Fibroblast of peridontal ligament (primary cell): ENCODE measurements at regions not wholly inside any gene's neighbourhood (a gene's known extent, or its start where the extent isn't known, plus 50 kb on each side); places are given as distances from the start of the nearest gene placed in this dataset.
"Not testable (repeated sequence)": the region's sequence is repeated elsewhere in the genome, so short reads cannot be mapped to it uniquely, and the experiment has no call there.

ENCODE experiments used
- DNase-seq: peaks from one replicate; pipeline ENCODE4 v3.0.0-alpha.2; 2010; ENCODE audit errors: extremely low read depth

DNA sequence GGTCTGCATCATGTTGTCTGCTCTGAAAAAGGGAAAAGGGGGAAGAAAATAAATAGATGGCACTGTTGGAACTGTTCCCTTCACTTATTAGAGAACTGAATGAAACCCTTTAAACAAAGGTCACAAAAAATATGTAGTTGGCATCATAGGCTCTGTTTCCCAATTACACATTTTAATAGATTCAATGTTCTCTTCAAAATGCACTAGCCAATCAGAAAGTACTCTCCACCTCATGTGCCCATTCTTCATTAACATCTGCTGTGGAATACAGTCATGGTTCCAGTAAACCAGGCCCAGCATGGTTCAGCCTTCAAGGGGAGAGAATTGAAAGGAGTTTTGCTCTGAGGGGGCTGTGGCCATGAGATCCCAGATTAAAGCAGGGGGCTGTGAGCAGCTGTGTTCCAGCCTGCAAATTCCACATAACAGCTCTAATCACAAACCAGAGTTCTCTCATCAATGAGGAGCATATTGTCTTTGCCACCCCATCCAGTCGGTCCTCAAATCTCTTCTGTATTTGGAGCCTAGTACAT lies 165.9 kb upstream of the CREB1 start:
- no peak for DNase-seq

DNA sequence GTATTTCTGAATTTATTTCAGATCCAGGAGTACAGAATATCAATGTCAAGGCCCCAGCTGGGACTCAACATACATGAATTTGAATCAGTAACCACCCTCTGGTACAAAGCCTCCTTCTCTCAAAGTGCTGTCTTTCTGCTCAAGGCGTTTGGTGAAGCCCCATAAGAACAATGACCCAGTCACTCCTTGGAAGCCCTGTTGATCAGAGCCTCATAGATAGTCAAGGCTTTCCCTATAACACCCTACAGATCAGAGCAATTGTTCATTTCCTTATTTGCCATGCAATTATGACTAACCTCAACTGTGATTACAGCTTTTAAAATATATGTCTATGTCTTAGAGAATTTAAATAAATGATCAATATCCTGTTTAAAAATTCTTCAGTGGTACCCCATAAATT lies 159.1 kb upstream of the CREB1 start:
- DNase-seq, result no peak

DNA sequence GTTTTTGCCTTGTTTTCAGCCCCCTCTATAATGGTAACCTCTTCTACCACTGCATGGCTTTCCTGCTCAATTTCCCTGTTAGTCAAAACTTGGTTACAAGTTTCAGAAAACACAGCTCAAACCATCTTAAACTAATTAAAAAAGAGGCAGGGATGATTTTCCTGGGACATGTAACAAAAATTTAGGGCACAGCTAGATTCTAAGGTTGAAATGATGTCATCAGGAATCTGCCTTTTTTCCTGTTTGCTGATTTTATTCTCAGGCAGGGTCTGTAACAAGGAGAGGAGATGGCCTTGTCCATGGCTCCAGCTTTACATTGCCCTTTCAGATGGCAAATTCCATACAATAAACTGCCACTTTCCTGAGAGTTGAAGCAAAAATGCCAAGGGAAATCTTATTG lies 157.9 kb upstream of the CREB1 start:
- DNase-seq, result peak; percentile 45

- DNase-seq, result no peak
Observed at GRCh38 chr2:207372483-207372882, 157.3 kb upstream of the CREB1 start.

GRCh38 chr2:207375207-207375875 lies 154.4 kb upstream of the CREB1 start:
- no peak for DNase-seq

DNA sequence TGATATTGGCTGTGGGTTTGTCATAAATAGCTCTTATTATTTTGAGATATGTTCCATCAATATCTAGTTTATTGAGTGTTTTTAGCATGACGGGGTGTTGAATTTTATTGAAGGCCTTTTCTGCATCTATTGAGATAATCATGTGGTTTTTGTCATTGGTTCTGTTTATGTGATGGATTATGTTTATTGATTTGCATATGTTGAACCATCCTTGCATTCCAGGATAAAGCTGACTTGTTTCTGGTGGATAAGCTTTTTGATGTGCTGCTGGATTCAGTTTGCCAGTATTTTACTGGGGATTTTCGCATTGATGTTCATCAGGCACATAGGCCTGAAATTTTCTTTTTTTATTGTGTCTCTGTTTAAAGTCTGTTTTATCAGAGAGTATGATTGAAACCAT lies 151.1 kb upstream of the CREB1 start:
- DNase-seq, result not testable (repeated sequence)

DNA sequence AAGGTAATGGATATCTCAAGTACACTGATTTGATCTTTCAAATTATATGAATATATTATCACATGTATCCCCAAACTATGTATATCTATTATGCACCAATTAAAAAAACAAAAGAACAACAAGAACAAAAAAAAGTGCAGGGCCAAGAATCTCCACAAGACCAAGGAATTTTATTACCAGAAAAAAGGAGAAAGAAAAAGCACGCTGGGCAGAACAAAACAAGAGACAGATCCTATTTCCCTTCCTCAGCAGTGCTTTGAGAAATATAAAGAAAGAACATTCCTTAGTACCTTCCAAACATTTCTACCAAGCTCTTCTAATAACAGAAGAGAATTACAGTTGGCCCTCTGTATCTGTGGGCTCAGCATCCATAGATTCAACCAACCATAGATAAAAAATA lies 144.7 kb upstream of the CREB1 start:
- DNase-seq, result no peak

GRCh38 chr2:207385903-207386302 lies 143.9 kb upstream of the CREB1 start:
- DNase-seq, result peak; percentile 73

- DNase-seq, result no peak
Observed at GRCh38 chr2:207387001-207387571, 142.7 kb upstream of the CREB1 start.

DNA sequence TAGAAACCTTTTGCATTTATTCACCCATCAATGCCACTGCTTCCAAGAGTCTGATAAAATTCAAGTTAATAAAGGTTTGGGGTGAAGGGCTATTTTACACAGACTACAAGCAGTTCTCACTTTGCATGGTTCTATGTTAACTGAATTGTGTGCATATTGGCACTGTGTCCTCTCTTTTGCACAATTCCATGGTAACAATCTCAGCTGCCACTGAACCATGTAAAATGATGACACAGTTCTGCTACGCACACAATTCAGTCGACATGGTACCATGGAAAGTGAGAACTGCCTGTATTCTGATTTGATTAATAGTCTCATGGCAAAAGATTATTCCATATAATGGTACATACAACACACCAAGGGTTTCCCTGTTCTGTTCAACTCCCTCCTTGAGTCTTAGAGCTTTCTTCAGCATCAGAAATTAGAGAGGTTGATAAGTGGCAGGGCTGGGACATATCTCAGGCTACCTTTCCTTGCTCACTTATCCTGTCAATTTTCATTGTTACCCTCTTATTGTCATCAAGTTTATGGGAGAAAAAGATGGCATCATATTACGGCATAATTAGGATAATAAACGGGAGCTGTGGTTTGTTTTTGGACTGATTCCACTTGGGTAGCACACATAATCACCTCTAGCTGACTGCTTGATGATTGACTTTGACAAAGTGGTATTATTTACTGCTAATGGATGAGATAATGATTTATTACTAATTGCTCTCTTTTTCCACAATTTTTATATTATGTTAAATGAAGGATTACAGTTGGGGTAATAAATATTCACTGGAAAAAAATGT lies 139.3 kb upstream of the CREB1 start:
- DNase-seq, result no peak

DNA sequence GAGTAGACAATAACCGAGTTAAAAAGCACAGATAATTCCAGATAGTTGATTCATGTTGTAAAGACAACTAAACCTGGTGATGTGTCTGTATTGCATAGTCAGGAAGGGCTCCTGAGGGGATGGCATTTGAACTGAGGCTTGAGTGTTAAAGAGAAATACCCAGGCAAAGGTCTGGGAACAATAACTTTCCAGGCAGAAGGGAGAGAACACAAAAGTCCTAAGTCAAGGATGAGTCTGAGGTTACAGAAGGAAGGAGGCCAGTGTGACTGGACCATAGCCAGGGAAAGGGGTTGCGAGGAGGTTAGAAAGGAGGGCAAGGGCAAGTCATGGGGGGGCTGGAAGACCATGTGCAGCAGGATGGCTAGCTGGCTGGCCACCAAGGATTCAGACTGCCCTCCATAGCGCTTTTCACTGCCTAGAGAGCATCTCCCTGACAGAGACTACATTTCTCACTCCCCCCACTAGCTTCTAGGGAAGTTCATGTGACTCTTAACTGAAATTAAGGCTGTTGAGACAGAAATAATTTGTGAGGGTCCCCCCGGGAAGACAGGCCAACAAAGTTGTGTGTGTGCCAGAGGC lies 135.5 kb upstream of the CREB1 start:
- no peak for DNase-seq

DNA sequence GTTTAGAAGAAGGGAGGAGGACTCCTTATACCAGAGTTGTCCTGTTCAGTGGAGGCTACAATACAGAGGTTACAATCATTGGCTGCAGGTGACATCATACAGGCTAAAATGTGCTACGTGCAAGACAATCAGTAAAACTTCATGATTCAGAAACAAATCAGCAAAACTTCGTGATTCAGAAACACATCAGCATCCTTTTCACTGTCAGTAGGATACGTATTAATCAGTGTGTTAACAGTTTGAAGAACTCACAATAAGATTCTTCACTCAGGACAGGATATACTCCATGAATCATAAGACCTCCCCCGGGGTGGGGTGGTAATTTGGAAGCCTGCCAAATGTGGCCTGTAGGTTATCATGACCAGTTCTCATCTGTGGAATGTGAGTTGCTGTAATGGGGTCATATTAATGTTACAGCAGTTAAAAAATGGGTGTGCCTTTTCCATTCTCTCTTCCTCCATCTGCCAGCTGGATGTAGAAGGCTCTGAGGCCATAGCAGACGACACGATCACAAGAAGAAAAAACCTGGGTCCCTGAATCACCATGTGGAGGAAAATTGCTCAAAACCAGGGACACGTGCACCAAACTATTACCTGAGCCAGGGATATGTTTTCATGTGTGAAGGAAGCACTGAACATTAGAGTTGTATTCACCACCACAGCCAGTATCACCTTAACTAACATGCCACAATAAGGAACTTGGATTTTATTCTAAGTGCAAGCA lies 134.8 kb upstream of the CREB1 start:
- DNase-seq, result peak; percentile 88

GRCh38 chr2:207395535-207396251 lies 134.1 kb upstream of the CREB1 start:
- DNase-seq, result no peak

DNA sequence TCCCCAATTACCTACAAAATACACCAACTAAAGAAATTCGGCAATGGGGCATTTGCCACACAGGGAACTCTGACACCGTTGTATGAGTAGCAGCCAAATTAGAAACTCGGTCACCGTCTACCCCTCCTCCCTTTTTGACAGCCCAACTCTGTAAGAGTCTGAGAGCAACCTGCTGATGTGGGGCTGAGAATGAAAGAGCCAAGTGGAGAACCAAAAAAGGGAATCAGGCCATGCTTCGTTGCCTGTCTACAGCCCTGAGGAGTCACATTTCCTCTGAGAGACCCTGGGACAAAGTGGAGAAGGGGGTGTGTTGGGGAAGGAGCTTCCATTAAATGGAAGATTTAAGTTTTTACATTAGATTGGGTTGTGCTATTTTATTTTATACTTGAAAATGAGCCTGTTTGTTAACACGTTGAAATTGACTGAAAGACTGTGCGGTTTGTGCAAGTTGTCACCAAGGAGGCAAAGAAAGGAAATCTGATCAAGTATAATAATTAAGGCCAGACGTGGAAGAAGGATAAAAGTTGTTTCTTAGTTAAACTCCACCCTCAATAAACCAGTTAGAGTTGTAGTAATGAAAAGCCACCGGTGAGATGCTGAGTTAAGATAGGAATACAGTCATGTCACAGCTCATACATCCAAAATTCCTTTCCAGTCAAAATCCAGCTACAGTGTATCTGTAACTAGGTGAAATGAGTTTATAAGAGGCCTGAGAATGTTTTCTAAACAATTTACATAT lies 131.7 kb upstream of the CREB1 start:
- no peak for DNase-seq

DNA sequence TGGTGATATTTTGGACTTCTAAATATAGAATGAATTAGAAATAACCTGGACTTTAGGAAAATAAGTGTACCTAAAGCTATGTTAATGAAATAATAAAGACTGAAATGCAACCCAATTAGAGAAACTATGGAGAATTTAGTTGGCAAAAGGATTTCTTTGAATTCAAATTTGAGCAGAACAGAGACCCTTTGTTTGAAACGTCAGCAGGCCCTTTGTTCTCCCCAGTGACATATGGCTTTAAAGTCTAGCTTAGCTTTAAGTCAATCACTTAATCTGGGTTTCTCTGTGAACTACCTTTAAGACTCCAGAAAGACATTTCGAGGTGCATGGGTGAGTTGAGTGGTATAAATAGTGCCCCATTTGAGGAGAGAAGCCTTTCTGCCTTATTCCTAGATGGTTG lies 130.5 kb upstream of the CREB1 start:
- no peak for DNase-seq

DNA sequence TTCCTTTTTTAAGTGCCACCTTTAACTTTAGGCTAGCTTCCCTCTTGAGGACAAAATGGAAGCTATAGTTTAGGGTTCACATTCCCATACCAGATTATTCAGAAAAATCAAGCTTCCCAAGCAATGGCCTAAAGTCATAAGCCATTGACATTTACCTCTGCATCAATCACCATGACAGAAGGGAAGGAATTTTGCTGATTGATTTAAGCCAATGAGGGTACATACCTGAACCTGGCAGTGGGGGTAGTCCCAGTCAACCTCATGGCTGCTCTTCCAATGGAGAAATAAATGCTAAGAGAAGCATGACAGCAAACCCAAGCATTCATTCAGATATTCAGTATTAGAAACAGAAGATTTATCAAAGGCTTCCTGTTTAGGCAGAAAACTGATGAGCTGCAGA lies 128.4 kb upstream of the CREB1 start:
- DNase-seq, result no peak

DNA sequence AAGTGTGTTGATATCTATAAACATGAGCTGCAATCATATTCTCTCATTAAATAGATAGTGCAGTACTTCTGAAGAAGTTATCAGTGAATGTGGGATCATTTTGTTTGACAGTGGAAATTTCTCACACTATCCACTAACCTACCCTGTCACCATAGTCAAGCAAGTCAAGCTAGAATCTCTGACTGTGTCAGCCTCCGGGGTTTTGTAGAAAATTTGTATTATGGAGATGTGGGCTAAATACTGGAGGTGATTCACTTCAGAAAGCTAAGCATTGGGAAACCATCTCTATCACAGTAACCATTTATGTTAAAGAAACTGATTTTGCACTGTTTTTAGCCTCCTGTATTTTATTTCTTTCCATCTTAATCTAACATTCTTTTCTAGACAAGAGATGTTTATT lies 126.6 kb upstream of the CREB1 start:
- no peak for DNase-seq

- no peak for DNase-seq
Observed at GRCh38 chr2:207403950-207404349, 125.8 kb upstream of the CREB1 start.

- DNase-seq, result no peak
Observed at GRCh38 chr2:207405150-207405549, 124.6 kb upstream of the CREB1 start.

DNA sequence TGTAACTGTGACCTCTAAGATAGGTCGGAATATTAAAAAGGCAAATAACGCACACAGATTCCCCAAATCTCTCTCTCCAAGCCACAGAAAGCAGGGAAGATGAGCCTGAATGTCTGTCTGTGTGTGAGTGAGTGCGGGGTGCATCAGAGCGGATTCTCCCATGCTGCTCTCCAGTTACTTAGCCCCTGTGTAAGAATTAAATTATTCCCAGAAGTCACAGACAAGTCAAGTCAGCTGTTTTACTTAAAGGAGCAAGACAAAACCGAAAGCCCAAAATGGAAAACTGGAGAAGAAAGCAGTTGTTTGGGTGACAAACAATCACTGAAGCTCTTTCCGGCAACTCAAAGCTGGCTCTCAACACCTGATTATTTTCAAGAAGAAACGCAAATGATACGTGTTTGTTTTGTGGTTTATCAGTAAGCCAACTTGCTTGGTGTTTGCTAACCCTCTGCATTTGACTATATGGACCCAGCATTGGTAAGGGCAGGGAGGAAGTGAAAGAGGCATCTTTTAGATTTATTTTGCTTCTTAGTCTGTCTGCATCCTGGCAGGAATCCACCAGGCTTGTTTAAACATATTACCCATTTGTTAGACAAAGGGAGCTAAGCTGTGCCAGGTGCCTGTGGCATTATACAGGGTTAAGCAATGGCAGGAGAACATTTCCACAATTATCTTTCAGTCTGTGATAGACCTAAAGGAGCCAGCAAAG lies 121.5 kb upstream of the CREB1 start:
- DNase-seq, result peak; percentile 56
